MM.1S (cell line): ENCODE measurements at regions not wholly inside any gene's neighbourhood (a gene's known extent, or its start where the extent isn't known, plus 50 kb on each side); places are given as distances from the start of the nearest gene placed in this dataset.
A peak's percentile ranks its signal among the peaks of the same experiment; 100 is the strongest.

ENCODE experiments used
- DNase-seq: peaks from one replicate; pipeline ENCODE4 v3.0.0-alpha.2; 2015
- H2AFZ ChIP-seq: fragments of 300-600 bp; sonication (generic); 2 replicates; pipeline ENCODE4 v1.6.0; 2016; ENCODE audit warnings: antibody characterized with exemption, low read length
- H3F3A ChIP-seq: fragments of 300-600 bp; sonication (generic); 2 replicates; pipeline ENCODE4 v1.6.1; 2016; ENCODE audit warnings: mild to moderate bottlenecking, antibody characterized with exemption, low read length, moderate library complexity, mixed read lengths; ENCODE audit not compliant: insufficient read depth
- H3K27ac ChIP-seq: fragments of 300-600 bp; sonication (generic); 2 replicates; pipeline ENCODE4 v1.5.1; 2016; ENCODE audit warnings: mild to moderate bottlenecking, low read length
- H3K27me3 ChIP-seq: fragments of 300-600 bp; sonication (generic); replicated peaks from 2 replicates; pipeline ENCODE4 v1.6.0; 2016; ENCODE audit warnings: low read length; ENCODE audit not compliant: insufficient read depth
- H3K36me3 ChIP-seq: fragments of 300-600 bp; sonication (generic); replicated peaks from 2 replicates; pipeline ENCODE4 v1.6.1; 2016; ENCODE audit warnings: mild to moderate bottlenecking, low read length, mixed read lengths; ENCODE audit not compliant: insufficient read depth
- H3K4me1 ChIP-seq: fragments of 300-600 bp; sonication (generic); 2 replicates; pipeline ENCODE4 v1.6.1; 2016; ENCODE audit warnings: low read length, mixed read lengths
- H3K4me2 ChIP-seq: fragments of 300-600 bp; sonication (generic); 2 replicates; pipeline ENCODE4 v1.6.0; 2016; ENCODE audit warnings: low read depth, low read length
- H3K4me3 ChIP-seq: fragments of 300-600 bp; sonication (generic); 2 replicates; pipeline ENCODE4 v1.5.1; 2016; ENCODE audit warnings: low read length, mixed read lengths
- H3K79me2 ChIP-seq: fragments of 300-600 bp; sonication (generic); 2 replicates; pipeline ENCODE4 v1.6.1; 2016; ENCODE audit warnings: mixed run types, low read length, mixed read lengths
- H3K9ac ChIP-seq: fragments of 300-600 bp; sonication (generic); 2 replicates; pipeline ENCODE4 v1.6.1; 2016; ENCODE audit warnings: low read length, mixed read lengths
- H3K9me2 ChIP-seq: fragments of 300-600 bp; sonication (generic); replicated peaks from 2 replicates; pipeline ENCODE4 v1.6.1; 2016; ENCODE audit warnings: mild to moderate bottlenecking, low read length, mixed read lengths; ENCODE audit not compliant: insufficient read depth
- H3K9me3 ChIP-seq: fragments of 300-600 bp; sonication (generic); replicated peaks from 2 replicates; pipeline ENCODE4 v1.6.1; 2016; ENCODE audit warnings: mild to moderate bottlenecking, low read length, mixed read lengths; ENCODE audit not compliant: insufficient read depth
- H4K20me1 ChIP-seq: fragments of 300-600 bp; sonication (generic); 2 replicates; pipeline ENCODE4 v1.6.1; 2016; ENCODE audit warnings: mild to moderate bottlenecking, low read length, moderate library complexity, mixed read lengths; ENCODE audit not compliant: insufficient read depth
- CTCF ChIP-seq: fragments of 300-600 bp; sonication (generic); IDR thresholded peaks from 2 replicates; pipeline ENCODE4 v1.5.1; 2016; ENCODE audit warnings: antibody characterized with exemption, low read length, mixed read lengths
- EZH2 ChIP-seq: fragments of 300-600 bp; sonication (generic); optimal IDR thresholded peaks from 2 replicates; pipeline ENCODE3; 2017; ENCODE audit warnings: low read depth, mild to moderate bottlenecking, antibody characterized with exemption, low read length, mixed read lengths
- EZH2phosphoT487 ChIP-seq: fragments of 300-600 bp; sonication (generic); IDR thresholded peaks from 2 replicates; pipeline ENCODE4 v1.6.1; 2018; ENCODE audit warnings: antibody characterized with exemption, low read length

DNA sequence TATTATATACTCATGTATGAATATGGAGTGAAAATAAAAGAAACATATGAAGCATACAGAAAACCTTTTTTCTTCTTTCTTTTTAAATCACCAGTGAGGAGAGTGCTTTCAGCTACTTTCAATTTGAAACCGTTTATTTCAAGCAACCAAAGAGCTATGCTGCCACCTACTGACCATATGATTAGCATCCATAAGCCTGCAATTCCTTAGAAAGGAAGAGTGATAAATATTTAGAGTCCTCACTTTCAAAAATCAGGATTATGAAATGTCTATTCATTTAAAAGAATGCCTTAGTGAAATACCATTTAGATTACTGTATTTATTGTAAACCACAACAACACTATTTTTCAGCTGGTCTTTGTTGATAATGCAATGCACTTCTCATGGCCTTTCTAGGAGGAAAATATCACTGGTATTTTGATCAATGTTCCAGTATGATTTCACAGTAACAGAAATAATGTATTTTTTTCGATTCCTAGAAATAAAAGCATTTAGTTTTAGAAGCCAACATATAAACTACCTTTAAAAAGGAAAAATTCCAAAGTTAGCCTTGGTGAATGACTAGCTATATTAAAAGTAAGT is 667.6 kb downstream of the PCDH18 start:
- H4K20me1 ChIP-seq: no peaks in the 10 kb centered on the region
- TF ChIP-seq CTCF: peak; percentile 76
- TF ChIP-seq EZH2phosphoT487: no peak
- peak; percentile 76 for DNase-seq
- no peaks in the 10 kb centered on the region for H3F3A ChIP-seq
- no peak overlapping the region for H3K4me3 ChIP-seq
- no peak overlapping the region for H2AFZ ChIP-seq
- no peaks in the 10 kb centered on the region for H3K27me3 ChIP-seq
- no peak overlapping the region for H3K27ac ChIP-seq
- H3K9me2 ChIP-seq: no peaks in the 10 kb centered on the region
- H3K9me3 ChIP-seq: no peaks in the 10 kb centered on the region
- no peaks in the 10 kb centered on the region for H3K4me1 ChIP-seq
- H3K4me2 ChIP-seq: no peak overlapping the region
- H3K9ac ChIP-seq: no peak overlapping the region
- no peaks in the 10 kb centered on the region for H3K36me3 ChIP-seq
- H3K79me2 ChIP-seq: no peaks in the 10 kb centered on the region

- Histone ChIP-seq H3K9me3 (no peaks in the 10 kb centered on the region), H3K4me1 (no peaks in the 10 kb centered on the region), H3F3A (no peaks in the 10 kb centered on the region), H3K4me3 (no peak overlapping the region), H3K79me2 (no peaks in the 10 kb centered on the region), H3K9me2 (no peaks in the 10 kb centered on the region), H2AFZ (peak overlapping the region; percentile 46; the same call in 1 of the 2 replicates), H3K27me3 (no peaks in the 10 kb centered on the region), H4K20me1 (no peaks in the 10 kb centered on the region), H3K4me2 (no peak overlapping the region), H3K36me3 (no peaks in the 10 kb centered on the region), H3K9ac (no peak overlapping the region), H3K27ac (no peak overlapping the region)
- TF ChIP-seq CTCF: no peak
- DNase-seq: no peak
Observed at GRCh38 chr4:136863756-136864155, 668.5 kb downstream of the PCDH18 start.

DNA sequence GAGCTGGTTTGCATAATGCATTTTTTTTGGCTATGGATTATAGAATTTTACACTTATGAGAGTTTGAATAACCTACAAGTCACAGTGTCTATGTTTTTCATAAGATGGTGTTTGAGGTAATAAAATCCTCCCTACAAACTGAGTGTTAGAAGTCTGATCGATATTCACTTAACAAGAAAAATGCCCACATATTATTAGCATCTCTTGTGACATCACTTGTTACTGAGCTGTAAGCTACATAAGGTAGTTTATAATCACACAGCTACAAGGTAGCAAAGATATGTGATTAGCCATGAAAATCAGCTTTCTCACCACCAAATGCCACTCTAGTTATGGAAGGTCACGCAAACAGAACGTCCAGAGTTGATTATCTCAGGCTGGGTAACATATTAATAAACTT is 669.6 kb downstream of the PCDH18 start:
- no peaks in the 10 kb centered on the region for H3K36me3 ChIP-seq
- no peak for DNase-seq
- no peaks in the 10 kb centered on the region for H3K79me2 ChIP-seq
- H3K27ac ChIP-seq: no peak overlapping the region
- H2AFZ ChIP-seq: no peak overlapping the region
- no peak for TF ChIP-seq CTCF
- TF ChIP-seq EZH2phosphoT487: no peak
- TF ChIP-seq EZH2: no peak
- H3F3A ChIP-seq: no peaks in the 10 kb centered on the region
- no peaks in the 10 kb centered on the region for H4K20me1 ChIP-seq
- H3K4me1 ChIP-seq: no peaks in the 10 kb centered on the region
- H3K4me3 ChIP-seq: no peak overlapping the region
- no peak overlapping the region for H3K9ac ChIP-seq
- H3K27me3 ChIP-seq: no peaks in the 10 kb centered on the region
- no peaks in the 10 kb centered on the region for H3K9me2 ChIP-seq
- H3K4me2 ChIP-seq: no peak overlapping the region
- no peaks in the 10 kb centered on the region for H3K9me3 ChIP-seq
